Calu3 (cell line): ENCODE measurements at regions not wholly inside any gene's neighbourhood (a gene's known extent, or its start where the extent isn't known, plus 50 kb on each side); places are given as distances from the start of the nearest gene placed in this dataset.

Experiments used
- BruUV-seq: library from RNA; stranded (reverse); fragments of 400-500 nt; replicated peaks from 2 replicates; lab custom pipeline; 2021; lab: Mats Ljungman, UMichigan
- CTCF ChIA-PET: fragments of 300-600 bp; sonication (Branson Sonifier 250); formaldehyde crosslinking; loops from one replicate; lab custom pipeline; 2022; ENCODE audit warnings: antibody characterized with exemption; lab: Charles Lee
- DNase-seq: peaks from one replicate; pipeline ENCODE4 v3.0.0; 2022
- H3K27ac Mint-ChIP-seq: one replicate; pipeline ENCODE4 v1.8.0; 2022; ENCODE audit warnings: mixed read lengths; ENCODE audit not compliant: unreplicated experiment
- H3K27me3 Mint-ChIP-seq: one replicate; pipeline ENCODE4 v1.8.0; 2022; ENCODE audit warnings: mixed read lengths; ENCODE audit not compliant: unreplicated experiment
- H3K36me3 Mint-ChIP-seq: one replicate; pipeline ENCODE4 v1.8.0; 2022; ENCODE audit warnings: mild to moderate bottlenecking, moderate library complexity, mixed read lengths; ENCODE audit not compliant: insufficient read depth, unreplicated experiment
- H3K4me1 Mint-ChIP-seq: one replicate; pipeline ENCODE4 v1.8.0; 2022; ENCODE audit warnings: mild to moderate bottlenecking, low read depth, mixed read lengths; ENCODE audit not compliant: unreplicated experiment
- H3K4me3 Mint-ChIP-seq: one replicate; pipeline ENCODE4 v1.8.0; 2022; ENCODE audit warnings: mild to moderate bottlenecking, low read depth, moderate library complexity, mixed read lengths; ENCODE audit not compliant: unreplicated experiment
- H3K9me3 Mint-ChIP-seq: one replicate; pipeline ENCODE4 v1.8.0; 2022; ENCODE audit warnings: low read depth, mixed read lengths; ENCODE audit not compliant: unreplicated experiment
- intact Hi-C: fragments of 100-400 bp; cut with micrococcal nuclease; formaldehyde crosslinking; loops from one replicate; pipeline ENCODE4 v1.10.0; 2022; ENCODE audit not compliant: unreplicated experiment
- TF ChIP-seq, protein P1 (sequence below): fragments of 200-600 bp; IDR thresholded peaks from one replicate; pipeline ENCODE4 v1.8.0; 2022; ENCODE audit warnings: antibody characterized with exemption; ENCODE audit not compliant: unreplicated experiment

DNA sequence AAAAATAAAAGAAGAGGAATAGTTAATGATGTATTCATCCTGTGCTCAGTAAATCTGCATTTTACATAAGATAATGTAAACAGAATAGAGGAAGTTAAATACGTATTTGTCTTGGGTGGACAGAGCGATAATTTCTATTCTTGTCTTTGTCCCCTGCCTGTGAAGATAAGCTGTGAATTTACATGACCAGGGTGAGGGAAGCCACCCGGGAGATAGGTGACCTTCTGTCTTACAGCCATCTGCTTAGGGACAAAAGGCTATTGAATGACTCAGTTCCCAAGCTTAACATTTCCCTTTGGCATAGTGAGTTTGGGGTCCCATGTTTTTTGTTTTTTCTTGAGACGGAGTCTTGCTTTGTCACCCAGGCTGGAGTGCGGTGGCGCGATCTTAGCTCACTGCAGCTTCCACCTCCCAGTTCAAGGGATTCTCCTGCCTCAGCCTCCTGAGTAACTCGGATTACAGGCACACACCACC lies 88.7 kb upstream of the KCTD7 start:
- no TSS peak for BruUV-seq
- CTCF ChIA-PET, result no interaction called here
- H3K4me3 Mint-ChIP-seq, result no peak overlapping the region
- TF ChIP-seq, protein P1, sequence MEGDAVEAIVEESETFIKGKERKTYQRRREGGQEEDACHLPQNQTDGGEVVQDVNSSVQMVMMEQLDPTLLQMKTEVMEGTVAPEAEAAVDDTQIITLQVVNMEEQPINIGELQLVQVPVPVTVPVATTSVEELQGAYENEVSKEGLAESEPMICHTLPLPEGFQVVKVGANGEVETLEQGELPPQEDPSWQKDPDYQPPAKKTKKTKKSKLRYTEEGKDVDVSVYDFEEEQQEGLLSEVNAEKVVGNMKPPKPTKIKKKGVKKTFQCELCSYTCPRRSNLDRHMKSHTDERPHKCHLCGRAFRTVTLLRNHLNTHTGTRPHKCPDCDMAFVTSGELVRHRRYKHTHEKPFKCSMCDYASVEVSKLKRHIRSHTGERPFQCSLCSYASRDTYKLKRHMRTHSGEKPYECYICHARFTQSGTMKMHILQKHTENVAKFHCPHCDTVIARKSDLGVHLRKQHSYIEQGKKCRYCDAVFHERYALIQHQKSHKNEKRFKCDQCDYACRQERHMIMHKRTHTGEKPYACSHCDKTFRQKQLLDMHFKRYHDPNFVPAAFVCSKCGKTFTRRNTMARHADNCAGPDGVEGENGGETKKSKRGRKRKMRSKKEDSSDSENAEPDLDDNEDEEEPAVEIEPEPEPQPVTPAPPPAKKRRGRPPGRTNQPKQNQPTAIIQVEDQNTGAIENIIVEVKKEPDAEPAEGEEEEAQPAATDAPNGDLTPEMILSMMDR, result no peak
- intact Hi-C loops, result no loop called here
- no peaks in the 10 kb centered on the region for H3K4me1 Mint-ChIP-seq
- no peaks in the 10 kb centered on the region for H3K9me3 Mint-ChIP-seq
- H3K36me3 Mint-ChIP-seq, result peaks cover 12% of the 10 kb centered on the region
- DNase-seq, result no peak
- no peaks in the 10 kb centered on the region for H3K27me3 Mint-ChIP-seq
- no peak overlapping the region for H3K27ac Mint-ChIP-seq

DNA sequence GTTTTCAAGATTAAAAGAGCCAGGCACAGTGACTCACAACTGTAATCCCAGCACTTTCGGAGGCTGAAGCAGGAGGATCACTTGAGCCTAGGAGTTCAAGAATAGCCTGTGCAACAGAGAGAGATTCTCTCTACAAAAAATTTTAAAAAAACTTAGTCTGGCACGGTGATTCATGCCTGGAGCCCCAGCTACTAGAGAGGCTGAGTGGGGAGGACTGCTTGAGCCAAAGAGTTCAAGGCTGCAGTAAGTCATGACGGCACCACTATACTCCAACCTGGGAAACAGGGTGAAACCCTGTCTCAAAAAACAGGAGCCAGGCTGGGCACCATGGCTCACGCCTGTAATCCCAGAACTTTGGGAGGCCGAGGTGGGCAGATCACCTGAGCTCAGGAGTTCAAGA lies 86.6 kb upstream of the KCTD7 start:
- no peaks in the 10 kb centered on the region for H3K9me3 Mint-ChIP-seq
- H3K27ac Mint-ChIP-seq, result no peak overlapping the region
- CTCF ChIA-PET, result no interaction called here
- TF ChIP-seq, protein P1, result no peak
- H3K4me1 Mint-ChIP-seq, result no peaks in the 10 kb centered on the region
- no peaks in the 10 kb centered on the region for H3K27me3 Mint-ChIP-seq
- no peak for DNase-seq
- intact Hi-C loops, result no loop called here
- no peak overlapping the region for H3K4me3 Mint-ChIP-seq
- no TSS peak for BruUV-seq
- peaks cover 13% of the 10 kb centered on the region for H3K36me3 Mint-ChIP-seq

DNA sequence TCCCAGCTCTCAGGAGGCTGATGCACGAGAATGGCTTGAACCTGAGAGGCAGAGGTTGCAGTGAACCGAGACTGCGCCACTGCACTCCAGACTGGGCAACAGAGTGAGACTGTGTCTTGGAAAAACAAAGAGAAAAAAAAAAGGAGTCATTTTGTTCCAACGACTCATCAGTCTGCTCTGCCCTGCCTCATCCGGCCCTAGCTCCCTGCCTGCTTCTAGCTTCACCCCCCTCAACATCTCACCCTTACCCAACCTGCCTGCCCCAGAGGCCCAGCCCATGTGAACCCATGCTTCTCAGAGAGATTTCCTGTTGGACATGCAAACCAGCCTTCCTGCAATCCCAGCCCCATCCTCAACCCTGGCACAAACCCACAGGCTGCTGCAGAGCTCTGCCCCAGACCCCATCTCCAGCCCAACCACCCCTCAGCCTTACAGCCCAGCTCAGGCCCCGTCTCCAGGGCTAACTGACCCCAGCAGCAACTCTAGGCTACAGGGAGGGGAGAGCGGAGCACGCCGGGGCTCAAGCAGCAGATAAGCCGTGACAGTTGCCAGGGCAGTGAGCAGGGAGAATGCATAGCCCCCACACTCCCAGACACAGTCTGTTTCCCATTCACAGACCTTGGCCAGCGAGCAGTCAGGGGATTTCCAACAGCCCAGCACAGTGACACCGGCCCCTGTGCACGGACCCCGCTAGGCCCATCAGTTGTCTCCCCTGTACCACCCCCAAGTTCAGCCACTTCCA lies 86.0 kb upstream of the KCTD7 start:
- Mint-ChIP-seq H3K4me3 (no peak overlapping the region), H3K9me3 (no peaks in the 10 kb centered on the region), H3K4me1 (no peaks in the 10 kb centered on the region), H3K27me3 (no peaks in the 10 kb centered on the region), H3K36me3 (peaks cover 17% of the 10 kb centered on the region), H3K27ac (no peak overlapping the region)
- no TSS peak for BruUV-seq
- CTCF ChIA-PET, result no interaction called here
- DNase-seq, result no peak
- TF ChIP-seq, protein P1, result no peak
- intact Hi-C loops, result no loop called here

DNA sequence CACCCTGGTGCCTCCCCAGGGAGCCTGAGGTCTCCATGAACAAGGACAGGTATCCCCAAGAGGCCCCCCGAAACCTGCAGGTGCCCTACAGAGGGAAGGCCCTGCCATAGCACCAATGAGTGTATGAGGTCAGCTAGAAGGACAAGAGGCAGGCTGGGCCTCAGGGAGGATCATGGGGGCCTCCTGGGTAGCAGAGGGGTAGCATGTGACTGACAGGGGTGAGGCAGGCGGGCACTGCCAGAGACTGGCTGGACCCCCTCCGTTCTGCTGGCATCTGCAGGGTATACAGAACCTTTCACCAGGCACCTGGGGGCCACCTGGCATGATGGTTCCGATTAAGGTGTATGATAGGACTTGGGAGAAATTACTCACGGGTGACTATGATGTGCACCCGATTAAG lies 79.2 kb upstream of the KCTD7 start:
- intact Hi-C loops, result no loop called here
- Mint-ChIP-seq H3K4me3 (no peak overlapping the region), H3K27ac (no peak overlapping the region), H3K27me3 (no peaks in the 10 kb centered on the region), H3K9me3 (no peaks in the 10 kb centered on the region), H3K4me1 (no peaks in the 10 kb centered on the region), H3K36me3 (peaks cover 25% of the 10 kb centered on the region)
- CTCF ChIA-PET, result no interaction called here
- TF ChIP-seq, protein P1, result no peak
- no TSS peak for BruUV-seq
- DNase-seq, result no peak
